ENCODE measurements at regions not wholly inside any gene's neighbourhood (a gene's known extent, or its start where the extent isn't known, plus 50 kb on each side); places are given as distances from the start of the nearest gene placed in this dataset.

DNA sequence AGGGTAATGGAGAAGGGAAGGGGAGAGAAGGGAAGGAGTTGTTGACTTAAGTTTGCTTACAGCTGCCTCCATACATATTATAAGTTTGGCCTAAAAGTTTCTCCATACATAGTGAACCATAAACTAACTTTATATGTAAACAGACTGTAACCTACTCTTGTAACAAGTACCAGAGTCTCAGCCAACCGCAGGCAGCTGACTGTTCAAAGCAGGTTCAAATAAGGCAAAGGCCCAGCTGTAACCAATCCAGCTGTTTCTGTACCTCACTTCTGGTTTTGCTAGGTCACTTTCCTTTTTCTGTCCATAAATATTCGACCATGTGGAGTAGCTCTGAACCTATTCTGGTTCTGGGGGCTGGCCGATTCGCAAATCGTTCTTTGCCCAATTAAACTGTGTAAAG is 591.2 kb downstream of the INSC start:
- no peak overlapping the region for H3K4me2 ChIP-seq
- peaks cover 11% of the 10 kb centered on the region for H3K27me3 Mint-ChIP-seq (ENCODE audit: insufficient read depth, low read depth, poor library complexity)
- no peaks in the 10 kb centered on the region; the same call in none of the 3 replicates for H3K9me3 Mint-ChIP-seq
- no peak for DNase-seq (ENCODE audit: low spot score)
- 0 out of 2 replicates have a peak, but pooled peaks cover 2% of the 10 kb centered on the region for H3F3A ChIP-seq (replicated peaks; ENCODE audit: low read depth)
- no peak for ATAC-seq
- H3K4me1 Mint-ChIP-seq, result peaks cover 16% of the 10 kb centered on the region
- H4K20me1 ChIP-seq (replicated peaks; ENCODE audit: insufficient read depth), result no peaks in the 10 kb centered on the region
- H3K27ac Mint-ChIP-seq, result no peak overlapping the region
- peaks cover 14% of the 10 kb centered on the region for H3K27me3 ChIP-seq (ENCODE audit: insufficient read depth)
- H3K4me3 ChIP-seq, result no peak overlapping the region
- peaks cover 7% of the 10 kb centered on the region for H3K4me1 ChIP-seq (ENCODE audit: insufficient read depth)
- no peak overlapping the region for H3K4me3 Mint-ChIP-seq
- TF ChIP-seq NANOG (IDR thresholded peaks at IDR 0.05; ENCODE audit: borderline replicate concordance) (no peak), POLR2AphosphoS5 (IDR thresholded peaks at IDR 0.05; ENCODE audit: low read depth) (no peak), ZNF114 (CRISPR knock-in tag; IDR thresholded peaks at IDR 0.05) (no peak), EZH2phosphoT487 (IDR thresholded peaks at IDR 0.05; ENCODE audit: unreplicated experiment) (no peak), CREB1 (CRISPR knock-in tag; IDR thresholded peaks at IDR 0.05; ENCODE audit: low read depth) (no peak), EZH2 (IDR thresholded peaks at IDR 0.05; ENCODE audit: low read depth, unreplicated experiment) (no peak), ZNF331 (CRISPR knock-in tag; IDR thresholded peaks at IDR 0.05; ENCODE audit: low read depth) (no peak), STAT1 (IDR thresholded peaks at IDR 0.05; ENCODE audit: unreplicated experiment) (no peak), JUNB (IDR thresholded peaks at IDR 0.05; ENCODE audit: unreplicated experiment) (no peak)
- TF ChIP-seq, protein P1, sequence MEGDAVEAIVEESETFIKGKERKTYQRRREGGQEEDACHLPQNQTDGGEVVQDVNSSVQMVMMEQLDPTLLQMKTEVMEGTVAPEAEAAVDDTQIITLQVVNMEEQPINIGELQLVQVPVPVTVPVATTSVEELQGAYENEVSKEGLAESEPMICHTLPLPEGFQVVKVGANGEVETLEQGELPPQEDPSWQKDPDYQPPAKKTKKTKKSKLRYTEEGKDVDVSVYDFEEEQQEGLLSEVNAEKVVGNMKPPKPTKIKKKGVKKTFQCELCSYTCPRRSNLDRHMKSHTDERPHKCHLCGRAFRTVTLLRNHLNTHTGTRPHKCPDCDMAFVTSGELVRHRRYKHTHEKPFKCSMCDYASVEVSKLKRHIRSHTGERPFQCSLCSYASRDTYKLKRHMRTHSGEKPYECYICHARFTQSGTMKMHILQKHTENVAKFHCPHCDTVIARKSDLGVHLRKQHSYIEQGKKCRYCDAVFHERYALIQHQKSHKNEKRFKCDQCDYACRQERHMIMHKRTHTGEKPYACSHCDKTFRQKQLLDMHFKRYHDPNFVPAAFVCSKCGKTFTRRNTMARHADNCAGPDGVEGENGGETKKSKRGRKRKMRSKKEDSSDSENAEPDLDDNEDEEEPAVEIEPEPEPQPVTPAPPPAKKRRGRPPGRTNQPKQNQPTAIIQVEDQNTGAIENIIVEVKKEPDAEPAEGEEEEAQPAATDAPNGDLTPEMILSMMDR (conservative IDR thresholded peaks at IDR 0.05; ENCODE audit: low read depth in 2 of 2), result no peak
- TF ChIP-seq, protein P2, sequence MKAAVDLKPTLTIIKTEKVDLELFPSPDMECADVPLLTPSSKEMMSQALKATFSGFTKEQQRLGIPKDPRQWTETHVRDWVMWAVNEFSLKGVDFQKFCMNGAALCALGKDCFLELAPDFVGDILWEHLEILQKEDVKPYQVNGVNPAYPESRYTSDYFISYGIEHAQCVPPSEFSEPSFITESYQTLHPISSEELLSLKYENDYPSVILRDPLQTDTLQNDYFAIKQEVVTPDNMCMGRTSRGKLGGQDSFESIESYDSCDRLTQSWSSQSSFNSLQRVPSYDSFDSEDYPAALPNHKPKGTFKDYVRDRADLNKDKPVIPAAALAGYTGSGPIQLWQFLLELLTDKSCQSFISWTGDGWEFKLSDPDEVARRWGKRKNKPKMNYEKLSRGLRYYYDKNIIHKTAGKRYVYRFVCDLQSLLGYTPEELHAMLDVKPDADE (IDR thresholded peaks at IDR 0.05), result no peak
- TF ChIP-seq, protein P3, sequence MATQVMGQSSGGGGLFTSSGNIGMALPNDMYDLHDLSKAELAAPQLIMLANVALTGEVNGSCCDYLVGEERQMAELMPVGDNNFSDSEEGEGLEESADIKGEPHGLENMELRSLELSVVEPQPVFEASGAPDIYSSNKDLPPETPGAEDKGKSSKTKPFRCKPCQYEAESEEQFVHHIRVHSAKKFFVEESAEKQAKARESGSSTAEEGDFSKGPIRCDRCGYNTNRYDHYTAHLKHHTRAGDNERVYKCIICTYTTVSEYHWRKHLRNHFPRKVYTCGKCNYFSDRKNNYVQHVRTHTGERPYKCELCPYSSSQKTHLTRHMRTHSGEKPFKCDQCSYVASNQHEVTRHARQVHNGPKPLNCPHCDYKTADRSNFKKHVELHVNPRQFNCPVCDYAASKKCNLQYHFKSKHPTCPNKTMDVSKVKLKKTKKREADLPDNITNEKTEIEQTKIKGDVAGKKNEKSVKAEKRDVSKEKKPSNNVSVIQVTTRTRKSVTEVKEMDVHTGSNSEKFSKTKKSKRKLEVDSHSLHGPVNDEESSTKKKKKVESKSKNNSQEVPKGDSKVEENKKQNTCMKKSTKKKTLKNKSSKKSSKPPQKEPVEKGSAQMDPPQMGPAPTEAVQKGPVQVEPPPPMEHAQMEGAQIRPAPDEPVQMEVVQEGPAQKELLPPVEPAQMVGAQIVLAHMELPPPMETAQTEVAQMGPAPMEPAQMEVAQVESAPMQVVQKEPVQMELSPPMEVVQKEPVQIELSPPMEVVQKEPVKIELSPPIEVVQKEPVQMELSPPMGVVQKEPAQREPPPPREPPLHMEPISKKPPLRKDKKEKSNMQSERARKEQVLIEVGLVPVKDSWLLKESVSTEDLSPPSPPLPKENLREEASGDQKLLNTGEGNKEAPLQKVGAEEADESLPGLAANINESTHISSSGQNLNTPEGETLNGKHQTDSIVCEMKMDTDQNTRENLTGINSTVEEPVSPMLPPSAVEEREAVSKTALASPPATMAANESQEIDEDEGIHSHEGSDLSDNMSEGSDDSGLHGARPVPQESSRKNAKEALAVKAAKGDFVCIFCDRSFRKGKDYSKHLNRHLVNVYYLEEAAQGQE (IDR thresholded peaks at IDR 0.05; ENCODE audit: unreplicated experiment), result no peak
- TF ChIP-seq, protein P4, sequence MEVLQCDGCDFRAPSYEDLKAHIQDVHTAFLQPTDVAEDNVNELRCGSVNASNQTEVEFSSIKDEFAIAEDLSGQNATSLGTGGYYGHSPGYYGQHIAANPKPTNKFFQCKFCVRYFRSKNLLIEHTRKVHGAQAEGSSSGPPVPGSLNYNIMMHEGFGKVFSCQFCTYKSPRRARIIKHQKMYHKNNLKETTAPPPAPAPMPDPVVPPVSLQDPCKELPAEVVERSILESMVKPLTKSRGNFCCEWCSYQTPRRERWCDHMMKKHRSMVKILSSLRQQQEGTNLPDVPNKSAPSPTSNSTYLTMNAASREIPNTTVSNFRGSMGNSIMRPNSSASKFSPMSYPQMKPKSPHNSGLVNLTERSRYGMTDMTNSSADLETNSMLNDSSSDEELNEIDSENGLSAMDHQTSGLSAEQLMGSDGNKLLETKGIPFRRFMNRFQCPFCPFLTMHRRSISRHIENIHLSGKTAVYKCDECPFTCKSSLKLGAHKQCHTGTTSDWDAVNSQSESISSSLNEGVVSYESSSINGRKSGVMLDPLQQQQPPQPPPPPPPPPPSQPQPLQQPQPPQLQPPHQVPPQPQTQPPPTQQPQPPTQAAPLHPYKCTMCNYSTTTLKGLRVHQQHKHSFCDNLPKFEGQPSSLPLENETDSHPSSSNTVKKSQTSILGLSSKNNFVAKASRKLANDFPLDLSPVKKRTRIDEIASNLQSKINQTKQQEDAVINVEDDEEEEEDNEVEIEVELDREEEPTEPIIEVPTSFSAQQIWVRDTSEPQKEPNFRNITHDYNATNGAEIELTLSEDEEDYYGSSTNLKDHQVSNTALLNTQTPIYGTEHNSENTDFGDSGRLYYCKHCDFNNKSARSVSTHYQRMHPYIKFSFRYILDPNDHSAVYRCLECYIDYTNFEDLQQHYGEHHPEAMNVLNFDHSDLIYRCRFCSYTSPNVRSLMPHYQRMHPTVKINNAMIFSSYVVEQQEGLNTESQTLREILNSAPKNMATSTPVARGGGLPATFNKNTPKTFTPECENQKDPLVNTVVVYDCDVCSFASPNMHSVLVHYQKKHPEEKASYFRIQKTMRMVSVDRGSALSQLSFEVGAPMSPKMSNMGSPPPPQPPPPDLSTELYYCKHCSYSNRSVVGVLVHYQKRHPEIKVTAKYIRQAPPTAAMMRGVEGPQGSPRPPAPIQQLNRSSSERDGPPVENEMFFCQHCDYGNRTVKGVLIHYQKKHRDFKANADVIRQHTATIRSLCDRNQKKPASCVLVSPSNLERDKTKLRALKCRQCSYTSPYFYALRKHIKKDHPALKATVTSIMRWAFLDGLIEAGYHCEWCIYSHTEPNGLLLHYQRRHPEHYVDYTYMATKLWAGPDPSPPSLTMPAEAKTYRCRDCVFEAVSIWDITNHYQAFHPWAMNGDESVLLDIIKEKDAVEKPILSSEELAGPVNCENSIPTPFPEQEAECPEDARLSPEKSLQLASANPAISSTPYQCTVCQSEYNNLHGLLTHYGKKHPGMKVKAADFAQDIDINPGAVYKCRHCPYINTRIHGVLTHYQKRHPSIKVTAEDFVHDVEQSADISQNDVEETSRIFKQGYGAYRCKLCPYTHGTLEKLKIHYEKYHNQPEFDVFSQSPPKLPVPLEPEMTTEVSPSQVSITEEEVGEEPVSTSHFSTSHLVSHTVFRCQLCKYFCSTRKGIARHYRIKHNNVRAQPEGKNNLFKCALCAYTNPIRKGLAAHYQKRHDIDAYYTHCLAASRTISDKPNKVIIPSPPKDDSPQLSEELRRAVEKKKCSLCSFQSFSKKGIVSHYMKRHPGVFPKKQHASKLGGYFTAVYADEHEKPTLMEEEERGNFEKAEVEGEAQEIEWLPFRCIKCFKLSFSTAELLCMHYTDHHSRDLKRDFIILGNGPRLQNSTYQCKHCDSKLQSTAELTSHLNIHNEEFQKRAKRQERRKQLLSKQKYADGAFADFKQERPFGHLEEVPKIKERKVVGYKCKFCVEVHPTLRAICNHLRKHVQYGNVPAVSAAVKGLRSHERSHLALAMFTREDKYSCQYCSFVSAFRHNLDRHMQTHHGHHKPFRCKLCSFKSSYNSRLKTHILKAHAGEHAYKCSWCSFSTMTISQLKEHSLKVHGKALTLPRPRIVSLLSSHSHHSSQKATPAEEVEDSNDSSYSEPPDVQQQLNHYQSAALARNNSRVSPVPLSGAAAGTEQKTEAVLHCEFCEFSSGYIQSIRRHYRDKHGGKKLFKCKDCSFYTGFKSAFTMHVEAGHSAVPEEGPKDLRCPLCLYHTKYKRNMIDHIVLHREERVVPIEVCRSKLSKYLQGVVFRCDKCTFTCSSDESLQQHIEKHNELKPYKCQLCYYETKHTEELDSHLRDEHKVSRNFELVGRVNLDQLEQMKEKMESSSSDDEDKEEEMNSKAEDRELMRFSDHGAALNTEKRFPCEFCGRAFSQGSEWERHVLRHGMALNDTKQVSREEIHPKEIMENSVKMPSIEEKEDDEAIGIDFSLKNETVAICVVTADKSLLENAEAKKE (CRISPR knock-in tag; IDR thresholded peaks at IDR 0.05), result no peak
- H3K27ac ChIP-seq (ENCODE audit: low read depth), result no peak overlapping the region
- H3K79me2 ChIP-seq (replicated peaks; ENCODE audit: insufficient read depth), result no peaks in the 10 kb centered on the region
- no peaks in the 10 kb centered on the region for H3K36me3 ChIP-seq (ENCODE audit: insufficient read depth)
- H3K9me2 ChIP-seq (ENCODE audit: insufficient read depth), result 0 out of 2 replicates have a peak, but pooled peaks cover 13% of the 10 kb centered on the region
- no peak overlapping the region for H2AFZ ChIP-seq
- no peaks in the 10 kb centered on the region for H3K36me3 Mint-ChIP-seq (ENCODE audit: low read depth)
